Esophagus squamous epithelium (tissue), 5 donors: ENCODE measurements at regions not wholly inside any gene's neighbourhood (a gene's known extent, or its start where the extent isn't known, plus 50 kb on each side); places are given as distances from the start of the nearest gene placed in this dataset.

ENCODE experiments used
- DNase-seq: peaks from one replicate; lab custom pipeline; 2025; lab: John Stamatoyannopoulos, UW
- H3K27ac ChIP-seq, 4 donors: fragments of 200-600 bp; sonication (generic); one replicate each; pipeline ENCODE4 v1.5.1; 2016 to 2019; ENCODE audit warnings: mild to moderate bottlenecking in 1 of 4
- H3K27me3 ChIP-seq, 4 donors: fragments of 200-600 bp; sonication (generic); 1 replicate in 3 of 4; 2 replicates in 1 of 4; pipeline versions ENCODE4 v1.5.1 to v1.6.0; 2017 to 2021; ENCODE audit warnings: antibody characterized with exemption in 1 of 4
- H3K36me3 ChIP-seq, 3 donors: fragments of 200-600 bp; sonication (generic); one replicate each; pipeline ENCODE4 v1.5.1; 2016 to 2019
- H3K4me1 ChIP-seq, 3 donors: fragments of 200-600 bp; sonication (generic); one replicate each; pipeline ENCODE4 v1.5.1; 2017 to 2019
- H3K4me3 ChIP-seq, 4 donors: fragments of 200-600 bp; sonication (generic); 1 replicate in 3 of 4; 2 replicates in 1 of 4; pipeline ENCODE4 v1.5.1; 2016 to 2019; ENCODE audit warnings: mild to moderate bottlenecking in 2 of 4, moderate library complexity in 1 of 4
- H3K9me3 ChIP-seq, 3 donors: fragments of 200-600 bp; sonication (generic); one replicate each; pipeline ENCODE4 v1.5.1; 2016 to 2019
- CTCF ChIP-seq, 6 experiments: fragments of 450-650 bp in 4 of 6; fragments of 200-600 bp in 2 of 6; sonication (generic) in 2 of 6; IDR thresholded peaks; one replicate each; pipeline ENCODE4 v1.5.1; 2016 to 2019; ENCODE audit warnings: antibody characterized with exemption in 6 of 6, mild to moderate bottlenecking in 4 of 6, moderate library complexity in 4 of 6
- POLR2A ChIP-seq, 4 donors: fragments of 450-650 bp; IDR thresholded peaks; one replicate each; pipeline ENCODE4 v1.6.1; 2017; ENCODE audit warnings: antibody characterized with exemption in 4 of 4, mild to moderate bottlenecking in 4 of 4, moderate library complexity in 3 of 4
- whole genome bisulfite sequencing, 2 donors: methylation state at CpG; one replicate each; pipeline ENCODE4 v1.1.5; 2018; 5-methylcytosine and 5-hydroxymethylcytosine counted together
- intact Hi-C: fragments of 100-400 bp; cut with DNase I; formaldehyde crosslinking; loops from one replicate; pipeline ENCODE4 v1.15.0; 2022
- donor health status: DM: yes; HTN: yes; CAD: no.

- no peaks in the 10 kb centered on the region for H3K36me3 ChIP-seq
- intact Hi-C loops: no loop called here
- DNase-seq: no peak
- no peak overlapping the region for H3K4me3 ChIP-seq
- H3K27ac ChIP-seq: no peak overlapping the region
- TF ChIP-seq CTCF (IDR thresholded peaks at IDR 0.05) (no peak), POLR2A (IDR thresholded peaks at IDR 0.05) (no peak)
- no peaks in the 10 kb centered on the region for H3K9me3 ChIP-seq
- H3K4me1 ChIP-seq: peaks cover 0 to 16% (median 0%) of the 10 kb centered on the region in 3 donors
- H3K27me3 ChIP-seq: no peaks in the 10 kb centered on the region
These were observed 679.7 kb upstream of the ID4 start for GRCh38 chr6:19157486-19157885.

GRCh38 chr6:19158586-19158985 is 678.6 kb upstream of the ID4 start:
- H3K36me3 ChIP-seq: no peaks in the 10 kb centered on the region
- no peak for TF ChIP-seq POLR2A (IDR thresholded peaks at IDR 0.05)
- TF ChIP-seq CTCF (IDR thresholded peaks at IDR 0.05): no peak
- no peaks in the 10 kb centered on the region for H3K27me3 ChIP-seq
- intact Hi-C loops: no loop called here
- no peaks in the 10 kb centered on the region for H3K9me3 ChIP-seq
- peaks cover 0 to 15% (median 0%) of the 10 kb centered on the region in 3 donors for H3K4me1 ChIP-seq
- DNase-seq: no peak
- 54 to 66% methylated on average over 1 of the region's 1 CpG for WGBS, 2 donors
- H3K4me3 ChIP-seq: no peak overlapping the region
- H3K27ac ChIP-seq: peak overlapping the region in 1 of 4 donors; percentile 37

- Histone ChIP-seq H3K9me3 (no peaks in the 10 kb centered on the region), H3K27ac (peak overlapping the region in 1 of 4 donors; percentile 42), H3K4me1 (peaks cover 0 to 10% (median 0%) of the 10 kb centered on the region in 3 donors), H3K36me3 (no peaks in the 10 kb centered on the region), H3K27me3 (no peaks in the 10 kb centered on the region), H3K4me3 (no peak overlapping the region)
- no peak for DNase-seq
- 29 to 31% methylated on average over 1 of the region's 1 CpG for WGBS, 2 donors
- intact Hi-C loops: no loop called here
- no peak for TF ChIP-seq CTCF (IDR thresholded peaks at IDR 0.05)
- TF ChIP-seq POLR2A (IDR thresholded peaks at IDR 0.05): no peak
These were observed 678.1 kb upstream of the ID4 start for GRCh38 chr6:19159089-19159488.

DNA sequence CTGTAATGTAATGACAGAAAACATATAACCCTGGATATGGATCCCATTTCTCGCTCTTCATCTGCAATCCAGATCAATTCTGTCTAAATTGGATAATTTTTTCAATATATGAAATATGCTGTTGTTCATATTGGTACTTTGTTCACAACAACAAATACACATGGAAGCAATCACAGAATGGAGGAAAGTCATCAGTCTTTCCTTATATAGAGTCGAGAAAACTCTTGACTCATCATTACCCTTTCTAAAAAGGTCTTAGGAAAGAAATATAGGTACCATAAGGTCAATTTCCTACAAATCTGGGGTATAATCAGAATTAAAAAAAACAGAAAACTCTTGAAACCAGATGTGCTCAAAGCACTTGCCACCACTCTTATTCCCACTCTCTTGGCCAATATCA is 677.6 kb upstream of the ID4 start:
- no peaks in the 10 kb centered on the region for H3K9me3 ChIP-seq
- TF ChIP-seq POLR2A (IDR thresholded peaks at IDR 0.05): no peak
- TF ChIP-seq CTCF (IDR thresholded peaks at IDR 0.05): no peak
- no peak overlapping the region for H3K4me3 ChIP-seq
- H3K27ac ChIP-seq: peak overlapping the region in 2 of 4 donors; percentile 10 to 42
- intact Hi-C loops: no loop called here
- no peaks in the 10 kb centered on the region for H3K36me3 ChIP-seq
- H3K27me3 ChIP-seq: no peaks in the 10 kb centered on the region
- 61% methylated on average over 2 of the region's 2 CpGs for WGBS, 2 donors
- H3K4me1 ChIP-seq: peaks cover 0 to 5% (median 0%) of the 10 kb centered on the region in 3 donors
- no peak for DNase-seq

GRCh38 chr6:19160081-19160730 is 677.0 kb upstream of the ID4 start:
- Histone ChIP-seq H3K4me1 (peaks cover 0 to 3% (median 0%) of the 10 kb centered on the region in 3 donors), H3K27ac (peak overlapping the region in 2 of 4 donors; percentile 19 to 42), H3K4me3 (no peak overlapping the region), H3K36me3 (no peaks in the 10 kb centered on the region), H3K9me3 (no peaks in the 10 kb centered on the region), H3K27me3 (no peaks in the 10 kb centered on the region)
- intact Hi-C loops: no loop called here
- 54 to 63% methylated on average over 2 of the region's 2 CpGs for WGBS, 2 donors
- no peak for TF ChIP-seq CTCF (IDR thresholded peaks at IDR 0.05)
- no peak for TF ChIP-seq POLR2A (IDR thresholded peaks at IDR 0.05)
- no peak for DNase-seq
